Heart left ventricle (tissue), 16 donors: ENCODE measurements at regions not wholly inside any gene's neighbourhood (a gene's known extent, or its start where the extent isn't known, plus 50 kb on each side); places are given as distances from the start of the nearest gene placed in this dataset.

ENCODE experiments used
- ATAC-seq, 4 donors: fragments of 200-7000 bp; cut with Tn5 transposase; one replicate each; pipeline ENCODE4 v1.9.1; 2020 to 2022; ENCODE audit warnings: moderate library complexity in 4 of 4, mild to moderate bottlenecking in 3 of 4, moderate number of reproducible peaks in 1 of 4
- DNase-seq, 5 donors: peaks; one replicate each; pipeline ENCODE4 v3.0.0-alpha.2; 2020
- H3K27ac ChIP-seq, 12 donors: fragments of 200-600 bp; sonication (generic) in 4 of 12; one replicate each; pipeline versions ENCODE4 v1.5.0 to v1.8.0; 2016 to 2022; ENCODE audit warnings: mild to moderate bottlenecking in 2 of 12
- H3K27me3 ChIP-seq, 9 donors: fragments of 200-600 bp; sonication (generic) in 2 of 9; one replicate each; pipeline versions ENCODE4 v1.5.1 to v1.8.0; 2016 to 2022; ENCODE audit warnings: mild to moderate bottlenecking in 3 of 9
- H3K36me3 ChIP-seq, 9 donors: fragments of 200-600 bp; sonication (generic) in 2 of 9; one replicate each; pipeline versions ENCODE4 v1.5.0 to v1.8.0; 2018 to 2022; ENCODE audit warnings: mild to moderate bottlenecking in 2 of 9
- H3K4me1 ChIP-seq, 12 donors: fragments of 200-600 bp; sonication (generic) in 4 of 12; one replicate each; pipeline versions ENCODE4 v1.5.0 to v1.8.0; 2016 to 2022; ENCODE audit warnings: mild to moderate bottlenecking in 3 of 12
- H3K4me3 ChIP-seq, 12 donors: fragments of 200-600 bp; sonication (generic) in 4 of 12; one replicate each; pipeline versions ENCODE4 v1.5.0 to v1.8.0; 2017 to 2022; ENCODE audit warnings: mild to moderate bottlenecking in 9 of 12, moderate library complexity in 4 of 12
- H3K9me3 ChIP-seq, 12 donors: fragments of 200-600 bp; sonication (generic) in 4 of 12; one replicate each; pipeline versions ENCODE4 v1.5.0 to v1.8.0; 2016 to 2022; ENCODE audit warnings: mild to moderate bottlenecking in 1 of 12
- CTCF ChIP-seq, 12 donors: fragments of 200-600 bp; sonication (generic) in 4 of 12; IDR thresholded peaks; one replicate each; pipeline versions ENCODE4 v1.5.0 to v1.8.0; 2018 to 2022; ENCODE audit warnings: antibody characterized with exemption in 12 of 12, mild to moderate bottlenecking in 5 of 12
- POLR2A ChIP-seq, 2 donors: fragments of 450-650 bp; IDR thresholded peaks; one replicate each; pipeline ENCODE4 v1.6.1; 2017; ENCODE audit warnings: antibody characterized with exemption in 2 of 2, mild to moderate bottlenecking in 2 of 2, moderate library complexity in 2 of 2
- WGBS, 4 donors: extraction: QIAGEN DNeasy Blood & Tissue Kit in 2 of 4; methylation state at CpG; one replicate each; pipeline versions ENCODE4 v1.1.5 to v1.1.7; 2013 to 2018; 5-methylcytosine and 5-hydroxymethylcytosine counted together
- intact Hi-C, 10 donors: fragments of 100-400 bp; cut with DNase I; formaldehyde crosslinking; loops; one replicate each; pipeline versions ENCODE4 v1.11.1 to v1.14.2; 2022
- donor health status: ischemic (EF 13 %, LVEDD 7.1; RV severe dilation, severe dysfunction).
- donor health status: healthy with polysubstance abuse.
- donor health status: DM: no; HTN: yes; CAD: no.
- donor health status: DM: no; HTN: no; CAD: no.
- donor health status: ischemic (EF 25% LVEDD 6.9; RV normal size, moderate dysfunction).
- donor health status: ischemic (EF 25% LVEDD 5.7; RV mildly dilated, moderate dysfunction).
- donor health status: healthy.
- donor health status: DM: yes; HTN: yes; CAD: no.
- donor health status: ischemic (EF 35%, LVEDD 5.7; RV mildly dilated, moderate dysfunction).
- donor health status: nonischemic (EF 11% LVEDD 7.7; RV severe dilation, severe dysfunction).
- donor health status: DM: yes; HTN: yes; CAD: no.
- donor health status: PGD.
- donor health status: ischemic (EF 29% LVEDD 5.4; RV normal size, mild dysfunction).
- donor health status: nonischemic (EF 23%, LVEDD 6.1; RV moderate dilation, normal function).

- Histone ChIP-seq H3K36me3 (no peaks in the 10 kb centered on the region), H3K9me3 (peaks cover 0 to 5% (median 0%) of the 10 kb centered on the region in 12 donors), H3K27ac (no peak overlapping the region), H3K4me3 (no peak overlapping the region), H3K27me3 (no peaks in the 10 kb centered on the region), H3K4me1 (no peaks in the 10 kb centered on the region)
- intact Hi-C loops = no loop called here
- no peak for TF ChIP-seq POLR2A (IDR thresholded peaks at IDR 0.05)
- TF ChIP-seq CTCF (IDR thresholded peaks at IDR 0.05) = no peak
- ATAC-seq (no peak), DNase-seq (no peak)
- 61 to 68% (median 66%) methylated on average over 2 of the region's 2 CpGs for WGBS, 4 donors
Observed at GRCh38 chr5:89735082-89735481, 674.5 kb downstream of the CETN3 start.

- DNase-seq = no peak
- intact Hi-C loops = no loop called here
- Histone ChIP-seq H3K27ac (no peak overlapping the region), H3K4me3 (no peak overlapping the region), H3K4me1 (peaks cover 0 to 10% (median 4%) of the 10 kb centered on the region in 12 donors), H3K9me3 (peaks cover 0 to 3% (median 0%) of the 10 kb centered on the region in 12 donors), H3K36me3 (no peaks in the 10 kb centered on the region), H3K27me3 (no peaks in the 10 kb centered on the region)
- TF ChIP-seq POLR2A (IDR thresholded peaks at IDR 0.05) = no peak
- no peak for TF ChIP-seq CTCF (IDR thresholded peaks at IDR 0.05)
- WGBS, 4 donors = 58 to 73% (median 64%) methylated on average over 1 of the region's 1 CpG
- ATAC-seq = no peak
Observed at GRCh38 chr5:89733772-89734171, 675.8 kb downstream of the CETN3 start.

- H3K27ac ChIP-seq = no peak overlapping the region
- no peaks in the 10 kb centered on the region for H3K27me3 ChIP-seq
- DNase-seq (no peak), ATAC-seq (peak in 1 of 4 donors; percentile 38)
- H3K4me3 ChIP-seq = no peak overlapping the region
- H3K4me1 ChIP-seq = peaks cover 0 to 15% (median 9%) of the 10 kb centered on the region in 12 donors
- intact Hi-C loops = loop anchor here in 1 of 10 donors (10.0 kb wide), 1 partner anchor 995 kb away; no protein-coding TSS in a partner anchor
- H3K9me3 ChIP-seq = no peaks in the 10 kb centered on the region
- WGBS, 4 donors = 73 to 80% (median 76%) methylated on average over 2 of the region's 2 CpGs
- no peaks in the 10 kb centered on the region for H3K36me3 ChIP-seq
- TF ChIP-seq POLR2A (IDR thresholded peaks at IDR 0.05) (no peak), CTCF (IDR thresholded peaks at IDR 0.05) (peak in 4 of 12 donors; percentile 6 to 38 (median 22))
Observed at GRCh38 chr5:89729623-89730301, 679.8 kb downstream of the CETN3 start.

- intact Hi-C loops = loop anchor here in 1 of 10 donors (10.0 kb wide), 1 partner anchor 994 kb away; no protein-coding TSS in a partner anchor
- H3K36me3 ChIP-seq = no peaks in the 10 kb centered on the region
- no peaks in the 10 kb centered on the region for H3K27me3 ChIP-seq
- peak overlapping the region in 1 of 12 donors; percentile 3 for H3K4me3 ChIP-seq
- H3K4me1 ChIP-seq = peaks cover 0 to 15% (median 9%) of the 10 kb centered on the region in 12 donors
- H3K9me3 ChIP-seq = no peaks in the 10 kb centered on the region
- ATAC-seq = peak; percentile 50 to 73 (median 62)
- DNase-seq = peak in 4 of 5 donors; percentile 21 to 32 (median 26)
- TF ChIP-seq CTCF (IDR thresholded peaks at IDR 0.05) (no peak), POLR2A (IDR thresholded peaks at IDR 0.05) (no peak)
- WGBS, 4 donors = 9 to 34% (median 16%) methylated on average over 5 of the region's 5 CpGs
- H3K27ac ChIP-seq = no peak overlapping the region
Observed at GRCh38 chr5:89728750-89729149, 680.8 kb downstream of the CETN3 start.
